GM18867 (cell line): ENCODE measurements at regions not wholly inside any gene's neighbourhood (a gene's known extent, or its start where the extent isn't known, plus 50 kb on each side); places are given as distances from the start of the nearest gene placed in this dataset.
"Not testable (repeated sequence)": the region's sequence is repeated elsewhere in the genome, so short reads cannot be mapped to it uniquely, and the experiment has no call there.

Source experiments
- ATAC-seq: cut with Tn5 transposase; IDR thresholded peaks from one replicate; pipeline ENCODE4 v1.9.1; 2021; ENCODE audit warnings: mild to moderate bottlenecking, moderate library complexity; ENCODE audit not compliant: unreplicated experiment

- ATAC-seq: no peak
These were observed 557.3 kb upstream of the SALL3 start for GRCh38 chr18:78422336-78422735.

DNA sequence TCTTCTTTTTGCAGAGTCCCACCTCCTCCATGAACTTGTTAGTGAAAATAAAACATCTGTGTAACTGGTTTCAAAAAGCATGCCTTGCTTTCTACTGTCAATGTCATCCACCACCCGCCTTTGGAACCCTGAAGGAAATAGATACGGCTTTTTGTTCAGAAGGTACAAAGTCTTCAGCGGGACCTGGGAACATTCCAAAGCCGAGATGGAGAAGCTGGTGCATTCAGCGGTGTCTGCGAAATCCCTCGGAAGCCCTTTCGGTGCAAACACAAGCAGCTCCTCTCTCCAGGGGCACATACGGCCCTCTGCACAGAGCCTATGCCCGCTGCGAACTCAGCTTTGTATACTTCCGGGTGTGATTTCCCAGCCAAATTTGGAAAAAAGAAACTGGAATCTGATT is 555.8 kb upstream of the SALL3 start:
- ATAC-seq: no peak

DNA sequence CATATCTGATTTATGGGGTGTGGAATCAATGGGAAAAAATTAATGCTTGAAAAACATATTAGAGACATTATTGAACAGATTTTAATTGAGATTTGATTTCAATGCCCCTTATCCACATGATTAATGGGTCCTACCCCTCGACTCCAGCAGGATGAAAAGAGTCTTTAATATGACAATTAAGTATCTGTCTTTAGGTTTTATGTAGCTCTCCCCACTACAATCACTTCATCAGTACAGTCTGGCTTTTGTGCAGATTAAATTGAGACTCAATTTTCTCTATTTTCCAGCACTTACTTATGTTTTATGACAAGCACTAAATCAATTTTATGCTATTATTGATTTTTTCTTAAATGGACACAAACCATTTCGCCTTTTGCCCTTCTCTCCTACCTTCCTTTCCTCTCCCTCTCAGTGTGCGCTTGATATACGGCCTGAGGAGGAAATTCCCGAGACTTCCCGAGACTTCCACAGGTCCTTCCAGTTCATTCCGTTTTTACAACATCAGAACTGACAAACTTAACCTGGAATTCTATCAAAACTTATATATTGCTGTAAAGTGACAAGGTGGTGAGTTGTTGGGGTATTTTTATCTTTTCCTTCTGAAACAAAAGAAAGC is 555.1 kb upstream of the SALL3 start:
- ATAC-seq: no peak

DNA sequence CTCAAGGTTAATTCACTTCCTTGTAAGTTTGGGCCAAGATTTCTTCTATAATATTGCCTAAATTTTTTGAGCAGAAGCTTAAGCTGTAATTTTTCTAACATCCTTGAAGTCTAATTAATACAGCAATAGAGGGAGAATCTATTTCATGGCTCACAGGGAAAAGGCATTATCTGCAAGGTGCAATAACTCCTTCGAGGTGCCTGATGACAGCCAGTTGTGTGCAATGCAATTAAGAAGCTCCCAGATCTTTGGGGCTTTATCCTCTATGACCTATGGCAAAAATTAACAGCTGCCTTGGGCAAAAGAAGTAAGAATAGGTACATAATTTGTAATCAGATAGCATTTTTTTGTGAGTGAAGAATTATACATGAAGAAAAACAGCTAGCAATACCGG is 554.6 kb upstream of the SALL3 start:
- ATAC-seq: no peak

GRCh38 chr18:78427081-78427480 is 552.5 kb upstream of the SALL3 start:
- no peak for ATAC-seq

GRCh38 chr18:78429127-78430108 is 550.2 kb upstream of the SALL3 start:
- ATAC-seq: no peak

GRCh38 chr18:78430131-78430758 is 549.4 kb upstream of the SALL3 start:
- ATAC-seq: no peak

DNA sequence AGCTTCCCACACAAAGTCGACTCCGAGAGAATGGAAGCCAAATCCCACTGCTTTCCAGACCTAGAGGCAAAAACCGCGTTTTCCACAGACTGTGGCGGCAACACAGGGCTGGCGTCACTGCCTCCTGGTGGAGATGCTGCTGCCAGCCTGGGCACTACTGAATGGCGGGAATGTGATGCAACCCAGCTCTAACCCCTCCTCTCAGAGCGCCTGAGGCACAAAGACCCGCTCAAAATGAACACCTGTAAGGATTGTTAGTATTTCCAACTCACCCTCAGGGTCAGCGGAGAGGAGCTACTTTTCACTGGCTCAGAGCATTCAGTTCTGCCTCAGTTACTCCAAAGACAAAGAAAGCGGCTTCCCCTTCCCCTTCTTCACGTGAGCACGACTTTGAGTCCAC is 548.0 kb upstream of the SALL3 start:
- ATAC-seq: no peak

DNA sequence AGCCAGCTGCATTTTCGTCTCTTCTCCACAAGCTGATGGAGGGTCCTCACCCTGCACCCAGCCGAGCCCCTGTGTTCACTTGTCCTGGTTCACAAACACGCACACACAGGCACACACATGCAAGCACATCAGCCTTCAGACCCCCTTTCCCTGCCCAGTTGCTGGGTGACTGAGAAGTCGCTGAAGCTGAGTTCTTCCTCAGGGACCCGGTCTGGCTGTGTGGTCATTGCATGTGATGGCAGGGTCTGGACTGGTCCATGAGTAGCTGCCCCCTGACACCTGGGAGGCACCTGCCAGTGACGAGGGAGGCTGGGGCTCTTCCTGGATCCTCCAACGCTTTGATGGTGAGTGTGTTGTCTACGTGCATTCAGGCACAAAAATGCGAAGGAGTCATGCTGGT is 546.1 kb upstream of the SALL3 start:
- ATAC-seq: no peak

DNA sequence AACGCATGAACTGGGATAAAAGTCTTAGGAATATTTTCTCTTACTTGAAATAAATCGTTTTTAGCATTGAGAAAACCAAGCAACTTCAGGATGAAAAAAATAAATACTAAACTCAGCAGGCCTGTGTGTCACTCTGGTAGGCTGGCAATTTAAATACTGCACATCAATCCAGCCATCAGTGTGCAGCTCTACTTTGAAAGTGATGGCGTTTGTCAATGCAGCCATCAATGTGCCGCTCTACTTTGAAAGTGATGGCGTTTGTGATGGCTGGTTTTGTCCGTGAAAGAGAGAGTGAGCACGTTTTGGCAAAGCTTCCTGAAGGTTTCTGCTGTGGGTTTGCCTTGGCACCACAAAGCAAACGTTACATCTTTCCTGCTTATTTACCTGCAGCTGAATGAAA is 543.5 kb upstream of the SALL3 start:
- no peak for ATAC-seq

GRCh38 chr18:78438235-78438634 is 541.4 kb upstream of the SALL3 start:
- ATAC-seq: not testable (repeated sequence)

DNA sequence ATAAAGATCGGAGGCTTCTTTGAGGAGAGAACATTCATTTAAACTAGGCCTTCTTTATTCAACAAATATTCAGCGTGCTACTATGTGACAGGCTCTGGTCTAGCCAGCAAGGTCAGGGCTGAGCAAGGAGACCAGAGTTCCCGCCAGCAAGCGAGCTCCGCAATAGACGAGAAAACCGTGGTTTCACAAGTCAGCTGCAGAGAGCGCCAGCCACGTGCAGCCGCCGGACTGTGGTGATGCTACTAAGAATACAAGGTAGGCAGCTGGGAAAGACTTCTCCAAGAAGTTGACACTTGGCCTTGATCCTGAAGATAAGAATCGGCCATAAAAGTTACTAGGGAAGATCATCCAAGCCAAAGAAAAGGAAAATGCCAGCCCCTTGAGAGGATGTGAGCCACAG is 533.7 kb upstream of the SALL3 start:
- ATAC-seq: no peak

DNA sequence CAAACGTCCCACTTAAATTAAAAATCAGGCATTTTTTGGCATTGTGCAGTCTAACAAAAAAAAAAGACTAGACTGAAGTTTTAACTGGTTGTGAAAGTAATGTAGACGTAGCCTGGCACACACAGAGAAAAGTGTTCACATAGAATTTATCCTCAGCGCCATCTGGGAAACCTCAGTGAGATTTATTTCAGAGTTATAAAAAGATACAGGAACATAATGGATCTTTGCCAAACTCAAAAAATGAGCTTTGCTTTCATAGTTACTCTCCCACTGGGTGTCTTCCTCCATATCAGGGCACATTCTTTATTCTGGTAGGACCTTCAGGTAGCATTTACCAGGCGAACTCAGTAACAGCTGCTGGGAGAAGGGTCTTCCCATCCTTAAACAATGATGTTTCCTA is 532.4 kb upstream of the SALL3 start:
- no peak for ATAC-seq

- ATAC-seq: no peak
These were observed 531.5 kb upstream of the SALL3 start for GRCh38 chr18:78448106-78448505.

GRCh38 chr18:78448591-78448990 is 531.0 kb upstream of the SALL3 start:
- no peak for ATAC-seq

DNA sequence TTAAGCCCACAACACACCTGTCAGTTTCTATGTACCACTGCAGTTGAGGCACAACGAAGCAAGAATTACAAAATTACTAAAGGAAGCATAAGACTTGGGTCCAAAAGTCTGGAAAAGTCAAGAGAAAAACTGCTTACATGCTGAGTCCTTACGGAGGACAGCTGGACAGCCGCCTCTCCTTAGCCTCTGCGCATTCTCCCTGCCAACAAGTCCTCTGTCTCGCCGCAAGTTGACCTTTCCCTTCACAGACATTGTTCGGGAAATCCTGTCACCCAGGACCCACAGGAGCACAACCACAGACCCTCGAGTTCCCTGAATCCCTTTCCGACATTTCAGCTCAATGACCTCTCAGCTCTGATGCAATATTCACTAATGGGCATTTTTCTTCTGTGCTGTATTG is 525.4 kb upstream of the SALL3 start:
- ATAC-seq: no peak

DNA sequence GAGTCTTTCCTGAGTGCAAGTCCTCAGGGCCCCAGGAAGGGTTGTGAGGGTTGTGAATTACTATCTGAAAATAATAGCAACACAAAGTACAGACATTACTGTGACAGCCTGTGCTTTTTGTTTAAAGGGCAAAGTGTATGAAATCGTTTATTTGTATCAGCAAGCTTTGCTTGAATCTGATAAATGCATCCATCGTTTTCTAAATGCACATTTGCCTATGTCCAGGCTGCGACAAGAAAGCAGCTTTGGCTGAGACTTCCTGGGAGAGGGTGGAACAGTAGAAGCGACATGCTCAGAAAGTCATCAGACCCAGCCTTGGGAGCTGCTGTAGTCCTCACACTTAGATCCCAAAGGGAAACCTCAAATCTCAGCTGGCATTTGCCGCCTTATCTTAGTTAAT is 524.2 kb upstream of the SALL3 start:
- no peak for ATAC-seq

DNA sequence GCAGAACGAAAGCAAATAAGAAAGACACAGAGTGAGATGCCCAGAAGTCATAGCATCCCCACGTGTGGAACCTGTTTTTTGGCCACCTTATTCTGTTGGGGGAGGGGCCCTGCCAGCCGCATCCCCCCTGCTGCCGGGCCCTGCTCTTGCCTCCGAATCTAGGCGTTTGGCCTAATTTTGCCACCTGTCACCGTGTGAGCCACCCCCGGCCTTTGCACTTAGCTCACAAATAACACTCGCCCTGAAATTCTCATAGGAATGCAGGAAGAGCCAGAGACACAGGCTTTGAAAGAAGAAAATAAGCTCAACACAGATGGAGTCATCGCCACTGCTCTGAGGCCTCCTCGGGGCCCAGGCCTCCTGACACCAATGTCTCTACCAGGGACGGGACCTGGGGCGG is 522.6 kb upstream of the SALL3 start:
- no peak for ATAC-seq

GRCh38 chr18:78457731-78458130 is 521.9 kb upstream of the SALL3 start:
- no peak for ATAC-seq

GRCh38 chr18:78458356-78458755 is 521.3 kb upstream of the SALL3 start:
- no peak for ATAC-seq

GRCh38 chr18:78459668-78460067 is 520.0 kb upstream of the SALL3 start:
- no peak for ATAC-seq

GRCh38 chr18:78460558-78460957 is 519.1 kb upstream of the SALL3 start:
- no peak for ATAC-seq
